GM18858 (cell line): ENCODE measurements at regions not wholly inside any gene's neighbourhood (a gene's known extent, or its start where the extent isn't known, plus 50 kb on each side); places are given as distances from the start of the nearest gene placed in this dataset.
"Not testable (repeated sequence)": the region's sequence is repeated elsewhere in the genome, so short reads cannot be mapped to it uniquely, and the experiment has no call there.

ENCODE experiments used
- ATAC-seq: cut with Tn5 transposase; IDR thresholded peaks from one replicate; pipeline ENCODE4 v1.9.1; 2021; ENCODE audit not compliant: unreplicated experiment

DNA sequence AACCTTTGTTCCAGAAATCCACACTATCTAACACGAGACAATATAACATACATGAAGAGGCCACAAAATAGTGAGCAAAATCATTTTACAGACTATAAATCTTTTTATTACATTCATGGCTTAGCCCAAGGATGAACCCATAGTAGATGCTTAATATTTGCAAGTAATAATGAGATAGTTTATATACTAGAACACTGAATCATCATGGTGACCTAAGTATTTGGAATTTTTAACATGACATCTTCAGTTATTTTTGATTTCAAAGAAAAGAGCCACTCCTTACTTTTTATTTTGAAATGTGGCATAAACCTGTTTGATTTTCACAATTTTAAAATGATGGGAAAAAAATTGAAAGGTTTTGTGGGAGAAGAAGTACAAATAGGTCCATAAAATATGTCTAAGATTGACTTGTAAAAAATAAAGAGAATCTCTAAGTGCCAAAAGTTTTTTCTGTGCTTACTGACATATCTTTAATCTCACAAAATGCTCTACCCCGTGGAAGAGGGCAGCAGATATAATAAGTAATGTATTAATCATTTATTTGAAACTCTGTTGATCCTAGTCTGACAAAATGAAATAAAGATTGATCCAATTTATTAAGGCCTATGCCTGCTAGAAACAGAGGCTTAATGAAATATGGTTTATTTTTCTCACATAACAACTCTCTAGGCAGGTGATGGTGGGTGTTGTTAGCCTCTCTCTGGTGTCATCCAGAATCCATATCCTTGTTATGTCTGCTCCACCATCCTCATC, 224.5 kb upstream of the CENPE start:
- ATAC-seq = no peak

DNA sequence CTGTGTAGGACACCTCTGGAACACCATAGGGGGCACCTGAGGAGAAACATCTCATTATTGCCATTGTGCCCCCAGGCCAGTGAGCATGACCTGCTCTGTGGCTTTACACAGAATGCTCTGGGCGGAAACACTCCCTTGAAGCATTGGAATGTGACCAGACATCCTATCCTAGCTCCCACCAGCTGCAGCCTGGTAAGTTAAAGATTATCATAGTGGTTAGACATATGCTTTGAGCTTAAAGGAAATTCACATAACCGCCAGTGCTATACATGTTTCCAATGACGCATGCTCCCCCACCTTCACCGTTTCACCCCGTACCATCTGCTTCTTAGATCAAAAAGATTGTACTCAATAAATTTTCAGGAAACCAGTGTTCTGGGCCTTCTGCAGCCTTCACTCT, 217.7 kb upstream of the CENPE start:
- ATAC-seq = no peak

DNA sequence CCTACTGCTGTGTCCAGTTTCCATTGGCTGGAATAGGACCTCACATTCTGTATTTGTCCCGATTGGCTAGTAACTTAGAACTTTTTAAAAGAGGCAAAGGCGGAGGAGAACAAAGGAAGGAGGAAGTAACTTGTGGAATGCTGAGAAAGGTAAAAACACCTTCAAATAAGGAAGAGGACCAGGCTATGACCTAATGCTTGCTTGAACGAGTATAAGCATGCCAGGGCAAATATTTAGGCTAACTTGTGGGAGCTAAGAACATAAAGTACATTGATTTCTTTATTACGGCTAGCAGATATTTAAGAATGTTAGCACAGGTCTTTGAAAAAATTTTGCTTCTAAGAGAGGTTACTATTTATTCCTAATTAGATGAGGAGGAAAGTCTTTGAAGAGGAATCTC, 214.5 kb upstream of the CENPE start:
- not testable (repeated sequence) for ATAC-seq

DNA sequence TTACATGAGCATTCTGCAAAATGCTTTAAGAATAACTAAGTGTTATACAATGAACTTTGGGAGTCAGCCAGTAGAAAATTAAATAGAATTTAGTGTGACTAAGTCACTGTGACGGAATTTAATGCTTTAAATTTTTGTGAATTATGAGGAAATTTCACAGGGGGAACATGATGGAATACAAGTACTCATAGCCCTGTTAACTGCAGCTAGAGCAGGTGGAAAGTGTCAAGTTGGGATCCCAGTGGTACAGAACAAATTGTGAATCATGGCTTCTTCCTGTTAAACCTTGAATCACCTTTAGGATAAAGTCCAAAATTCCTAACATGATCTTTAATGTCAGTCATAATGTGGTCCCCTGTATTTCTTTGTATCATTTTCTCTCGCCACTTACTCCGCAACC, 212.2 kb upstream of the CENPE start:
- ATAC-seq = no peak

DNA sequence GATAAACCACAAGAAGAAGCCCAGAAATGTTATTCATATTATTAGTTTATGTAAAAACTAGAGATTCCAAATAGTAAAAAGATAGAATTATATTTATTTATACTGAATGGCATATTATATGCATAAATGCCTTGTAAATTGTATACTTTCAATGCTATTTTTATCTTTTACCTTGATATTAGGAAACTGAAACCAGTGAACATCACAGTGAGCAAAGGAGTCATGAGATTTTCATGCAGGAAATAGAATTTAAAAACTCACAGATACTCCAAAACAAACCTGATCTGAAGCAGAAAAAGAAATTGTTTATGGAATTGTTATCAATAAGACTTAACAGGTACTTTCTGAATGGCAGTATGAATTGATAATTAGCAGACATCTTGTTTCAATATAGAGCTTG, 207.3 kb upstream of the CENPE start:
- no peak for ATAC-seq

DNA sequence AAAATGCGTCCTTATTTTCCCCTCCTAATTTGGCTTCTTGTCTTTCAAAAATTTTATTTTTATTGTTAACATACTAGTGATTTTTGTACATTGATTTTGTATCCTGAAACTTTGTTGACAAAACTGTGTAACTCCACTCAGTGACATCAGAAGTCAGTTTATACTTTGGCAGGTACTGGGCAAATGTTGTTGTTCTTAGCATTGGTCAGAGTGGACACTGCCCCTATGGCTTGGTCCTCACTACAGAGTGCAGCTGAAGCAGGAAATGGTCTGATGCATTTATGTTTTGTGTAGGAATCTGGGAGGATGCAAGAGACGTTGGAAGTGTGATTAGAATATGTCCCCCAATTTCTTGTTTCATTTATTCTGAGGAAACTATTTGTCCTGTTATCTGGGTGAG, 205.5 kb upstream of the CENPE start:
- no peak for ATAC-seq

DNA sequence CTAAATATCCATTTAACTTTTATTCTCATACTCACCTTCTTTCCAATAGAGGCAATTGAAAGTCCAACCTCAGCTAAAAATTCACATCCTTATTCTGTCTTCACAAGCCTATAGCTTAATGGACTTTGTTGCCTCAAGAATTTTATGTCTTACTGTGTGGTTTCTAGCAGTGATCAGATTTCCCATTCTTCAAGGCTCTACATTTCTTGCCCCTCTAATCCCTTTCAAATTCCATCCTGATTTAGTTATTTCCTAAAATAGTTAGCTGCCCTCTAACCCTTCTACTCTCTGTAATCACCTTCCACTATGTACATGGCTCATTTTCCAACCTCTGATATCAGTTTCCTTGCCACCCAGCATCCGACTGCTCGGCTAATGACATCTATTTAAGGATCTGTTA, 204.1 kb upstream of the CENPE start:
- ATAC-seq = no peak

DNA sequence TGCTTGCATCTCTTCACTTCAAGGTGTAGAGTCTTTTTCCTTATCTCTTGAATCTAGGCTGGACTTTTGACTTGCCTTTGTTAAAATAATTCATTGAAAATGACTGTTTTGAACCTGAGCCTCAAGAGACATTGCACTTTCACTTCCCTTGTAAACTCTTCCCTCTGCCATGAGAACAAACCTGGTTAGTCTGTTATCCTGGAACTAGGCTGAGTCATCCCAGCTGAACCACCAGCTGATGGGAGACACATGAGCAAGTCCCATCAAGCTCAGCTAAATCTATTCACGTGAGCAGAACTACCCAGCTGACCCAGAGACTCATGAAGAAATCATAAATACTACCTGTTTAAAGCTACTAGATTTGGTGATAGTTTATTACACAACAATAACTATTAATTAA, 202.3 kb upstream of the CENPE start:
- ATAC-seq = peak; percentile 85

DNA sequence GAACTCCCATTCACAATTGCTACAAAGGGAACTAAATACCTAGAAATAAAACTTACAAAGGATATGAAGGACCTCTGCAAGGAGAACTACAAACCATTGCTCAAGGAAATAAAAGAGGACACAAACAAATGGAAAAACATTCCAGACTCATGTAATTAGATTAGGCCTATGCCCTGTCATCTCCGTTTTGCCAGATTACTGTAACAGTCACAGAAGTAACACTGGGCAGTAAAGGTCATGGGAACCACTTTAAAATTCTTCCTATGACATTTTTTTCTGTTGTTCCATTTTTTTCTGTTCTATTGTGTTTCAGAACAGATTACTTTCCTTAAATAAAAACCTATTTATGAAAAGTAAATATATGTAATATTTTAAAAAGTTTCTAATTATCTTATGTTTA, 199.4 kb upstream of the CENPE start:
- ATAC-seq = no peak

DNA sequence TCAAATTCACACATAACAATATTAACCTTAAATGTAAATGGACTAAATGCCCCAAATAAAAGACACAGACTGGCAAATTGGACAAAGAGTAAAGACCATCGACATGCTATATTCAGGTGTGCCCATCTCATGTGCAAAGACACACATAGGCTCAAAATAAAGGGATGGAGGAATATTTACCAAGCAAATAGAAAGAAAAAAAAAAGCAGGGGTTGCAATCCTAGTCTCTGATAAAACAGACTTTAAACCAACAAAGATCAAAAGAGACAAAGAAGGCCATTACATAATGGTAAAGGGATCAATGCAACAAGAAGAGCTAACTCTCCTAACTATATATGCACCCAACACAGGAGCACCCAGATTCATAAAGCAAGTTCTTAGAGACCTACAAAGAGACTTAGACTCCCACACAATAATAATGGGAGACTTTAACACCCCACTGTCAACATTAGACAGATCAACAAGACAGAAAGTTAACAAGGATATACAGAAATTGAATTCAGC, 189.4 kb upstream of the CENPE start:
- ATAC-seq = not testable (repeated sequence)

DNA sequence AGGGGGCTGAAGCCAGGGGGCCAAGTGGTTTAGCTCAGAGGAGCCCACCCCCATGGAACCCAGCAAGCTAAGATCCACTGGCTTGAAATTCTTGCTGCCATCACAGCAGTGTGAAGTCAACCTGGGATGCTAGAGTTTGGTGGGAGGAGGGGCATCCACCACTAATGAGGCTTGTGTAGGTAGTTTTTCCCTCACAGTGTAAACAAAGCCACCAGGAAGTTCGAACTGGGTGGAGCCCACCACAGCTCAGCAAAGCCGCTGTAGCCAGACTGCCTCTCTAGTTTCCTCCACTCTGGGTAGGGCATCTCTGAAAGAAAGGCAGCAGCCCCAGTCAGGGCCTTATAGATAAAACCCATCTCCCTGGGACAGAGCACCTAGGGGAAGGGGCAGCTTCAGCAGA, 187.4 kb upstream of the CENPE start:
- ATAC-seq = not testable (repeated sequence)

DNA sequence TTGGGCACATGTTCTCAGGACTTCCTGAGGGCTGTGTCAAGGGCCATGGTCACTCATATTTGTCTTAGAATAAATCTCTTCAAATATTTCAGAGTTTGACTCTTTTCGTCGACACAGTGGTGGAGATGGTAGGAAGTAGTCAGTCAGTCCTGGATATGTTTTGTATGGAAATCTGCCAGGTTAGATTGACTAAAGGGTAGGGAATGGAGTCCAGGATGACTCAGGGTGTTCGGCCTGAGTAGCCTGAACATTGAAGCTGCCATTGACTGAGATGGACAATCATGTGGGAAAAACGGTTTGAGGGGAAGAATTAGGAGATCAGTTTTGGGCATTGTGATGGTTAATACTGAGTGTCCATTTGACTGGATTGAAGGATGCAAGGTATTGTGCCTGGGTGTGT, 177.1 kb upstream of the CENPE start:
- no peak for ATAC-seq

DNA sequence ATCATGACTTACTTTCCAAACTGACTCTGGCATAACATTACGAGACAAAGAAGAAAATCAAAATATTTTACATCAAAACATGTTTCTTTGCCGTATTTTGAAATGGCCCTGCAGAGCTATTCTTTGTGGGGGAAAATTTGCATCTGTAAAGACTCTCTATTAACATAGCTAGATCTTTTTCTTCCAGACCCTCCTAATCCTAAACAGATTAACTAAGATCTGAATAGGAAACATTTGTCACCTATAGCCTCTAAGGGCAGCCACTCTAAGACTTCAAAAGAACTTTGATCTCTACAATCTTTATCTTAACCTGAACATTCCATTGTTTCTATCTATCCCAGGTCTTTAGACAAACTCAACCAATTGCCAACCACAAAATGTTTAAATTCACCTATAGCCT, 176.6 kb upstream of the CENPE start:
- no peak for ATAC-seq

DNA sequence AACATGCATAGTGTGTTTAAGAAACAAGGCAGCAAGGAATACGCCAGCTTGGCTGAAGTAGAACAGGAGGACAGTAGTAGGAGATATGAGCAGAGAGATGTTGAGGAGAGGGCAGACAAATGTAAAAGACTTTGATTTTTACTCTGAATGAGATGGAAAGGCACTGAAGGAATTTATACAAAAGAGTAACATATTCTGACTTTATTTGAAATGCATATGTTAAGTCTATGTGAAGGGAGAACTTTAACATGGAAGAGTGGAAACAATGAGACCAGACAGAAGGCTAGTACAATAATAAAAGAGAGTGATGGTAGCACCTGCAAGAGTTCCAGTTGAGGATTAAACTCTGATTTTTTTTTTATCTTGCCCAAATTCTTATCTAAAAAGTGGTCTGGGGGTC, 176.2 kb upstream of the CENPE start:
- no peak for ATAC-seq

DNA sequence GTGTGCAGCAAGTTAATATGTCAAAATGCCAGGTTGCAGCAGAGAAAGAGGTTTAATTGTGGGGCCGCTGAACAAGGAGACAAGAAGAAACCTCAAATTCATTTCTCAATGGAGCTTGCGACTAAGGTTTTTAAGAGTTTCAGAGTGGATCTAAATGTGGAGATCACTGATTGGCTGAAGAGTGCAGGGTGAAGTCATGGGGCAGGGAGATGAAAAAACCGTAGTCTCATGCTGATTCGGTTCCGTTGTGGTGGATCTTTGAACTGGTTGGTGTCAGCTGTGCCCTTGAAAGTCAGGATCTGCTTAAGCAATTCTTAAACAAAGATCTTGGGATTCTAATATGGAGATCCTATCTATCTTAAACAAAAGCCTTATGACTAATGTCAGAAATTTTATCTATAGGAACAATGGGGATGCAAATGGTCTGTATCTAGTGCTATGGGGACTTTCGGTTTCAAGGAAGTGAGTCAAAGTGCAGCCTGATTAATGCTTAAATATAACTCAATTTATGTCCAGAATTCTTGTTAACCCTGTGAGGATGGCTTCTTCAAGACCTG, 173.9 kb upstream of the CENPE start:
- no peak for ATAC-seq

DNA sequence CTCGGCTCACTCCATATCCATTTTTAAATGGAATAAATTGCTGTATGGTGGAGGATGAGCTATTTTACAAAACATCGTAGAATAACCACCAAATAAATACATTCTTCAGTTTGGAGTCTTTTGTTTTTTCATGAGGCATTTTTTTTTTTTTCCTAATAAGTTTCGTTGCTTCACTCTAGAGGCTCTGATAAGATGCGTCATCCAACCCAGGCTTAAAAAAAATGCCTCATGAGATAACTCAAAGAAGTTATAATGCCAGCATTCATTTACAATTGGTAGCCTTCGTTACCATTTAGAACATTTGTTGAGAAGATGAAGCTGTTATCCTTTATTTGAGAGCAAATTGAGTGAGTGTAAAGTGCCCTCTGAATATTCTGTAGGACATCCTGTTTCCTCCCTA, 172.2 kb upstream of the CENPE start:
- no peak for ATAC-seq

DNA sequence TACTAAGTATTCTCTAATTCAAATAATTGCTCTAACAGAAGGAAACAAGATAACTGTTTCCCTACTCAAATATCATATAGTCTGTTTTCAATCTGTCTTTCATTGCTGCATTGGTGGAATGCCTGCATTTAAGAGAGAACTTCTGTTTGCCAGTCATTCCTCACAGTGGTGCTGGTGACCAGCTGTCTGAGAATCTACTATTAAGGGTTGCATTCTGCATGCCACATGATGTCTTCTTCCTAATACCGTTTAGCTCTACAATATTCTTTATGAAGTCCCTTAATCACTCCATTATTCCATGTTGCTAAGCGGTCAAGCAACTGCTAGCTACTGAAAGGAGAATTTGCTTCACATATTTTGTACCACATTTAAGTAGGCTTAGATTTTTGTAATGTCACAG, 167.1 kb upstream of the CENPE start:
- ATAC-seq = no peak

DNA sequence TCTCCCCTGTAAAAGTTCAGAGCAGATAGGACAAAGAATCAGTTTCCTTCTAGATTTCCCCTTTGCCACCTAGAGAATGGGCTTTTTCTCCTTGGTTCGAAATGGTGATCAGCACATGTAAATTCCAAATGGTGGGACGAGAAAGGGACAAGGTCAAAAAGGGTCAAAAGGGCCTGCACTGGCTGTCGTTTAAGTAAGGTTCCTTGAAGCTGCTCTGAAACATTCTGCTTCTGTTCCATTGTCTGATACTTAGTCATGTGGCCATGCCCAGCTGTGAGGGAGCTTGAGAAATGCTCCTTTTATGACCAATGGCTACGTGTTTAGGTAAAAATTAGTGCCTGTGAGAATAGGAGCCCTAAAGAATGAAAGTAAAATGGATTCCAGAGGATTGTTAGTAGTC, 165.9 kb upstream of the CENPE start:
- ATAC-seq = no peak

DNA sequence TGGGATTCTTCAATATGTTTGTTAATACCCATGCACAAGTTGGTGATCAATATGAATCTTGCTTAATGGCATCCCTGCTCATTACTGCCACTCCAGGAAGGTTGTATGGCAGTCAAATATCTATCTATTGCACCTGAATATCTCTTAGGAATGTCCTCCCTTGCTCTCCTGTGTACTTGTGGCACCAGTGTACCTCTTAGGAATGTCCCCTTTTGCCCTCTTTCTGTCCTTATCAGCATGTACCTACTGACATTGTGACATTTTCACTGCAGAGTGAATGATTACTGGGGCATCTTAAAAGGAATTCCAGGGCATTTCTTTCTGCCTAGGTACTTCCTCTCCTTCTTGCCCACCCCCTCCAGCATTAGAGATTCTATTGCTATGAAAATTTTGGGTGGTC, 163.8 kb upstream of the CENPE start:
- no peak for ATAC-seq

DNA sequence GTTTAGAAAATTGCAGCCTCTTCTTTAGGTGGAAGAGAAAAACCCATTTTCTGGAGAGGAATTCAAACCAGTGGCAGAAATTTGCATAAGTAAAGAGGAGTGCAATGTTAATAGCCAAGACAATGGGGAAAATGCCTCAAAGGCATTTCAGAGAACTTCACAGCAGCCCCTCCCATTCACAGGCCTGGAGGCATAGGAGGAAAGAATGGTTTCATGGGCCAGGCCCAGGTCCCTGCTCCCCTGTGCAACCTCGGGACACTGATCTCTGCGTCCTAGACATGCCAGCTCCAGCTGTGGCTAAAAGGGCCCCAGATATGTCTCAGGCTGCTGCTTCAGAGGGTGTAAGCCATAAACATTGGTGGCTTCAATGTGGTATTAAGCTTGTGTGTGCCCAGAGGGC, 161.8 kb upstream of the CENPE start:
- ATAC-seq = no peak

DNA sequence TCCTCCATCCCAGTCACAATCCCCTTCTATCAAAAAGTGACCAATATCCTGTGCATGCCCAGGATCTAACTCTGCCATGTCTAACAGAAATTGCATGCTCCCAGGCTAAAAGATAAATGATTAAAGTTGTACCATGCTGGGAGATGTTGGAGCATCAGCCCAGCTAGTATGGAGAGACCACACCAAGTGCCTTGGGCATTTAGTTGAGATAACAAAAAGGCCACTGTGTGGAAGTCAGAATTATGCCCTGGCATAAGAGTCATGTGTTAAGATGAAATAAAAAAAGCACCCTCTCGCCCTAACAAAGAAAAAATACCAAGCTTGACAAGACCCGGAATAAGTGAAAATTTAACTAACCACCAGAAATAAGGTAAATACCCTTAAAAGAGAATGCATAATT, 155.9 kb upstream of the CENPE start:
- no peak for ATAC-seq

DNA sequence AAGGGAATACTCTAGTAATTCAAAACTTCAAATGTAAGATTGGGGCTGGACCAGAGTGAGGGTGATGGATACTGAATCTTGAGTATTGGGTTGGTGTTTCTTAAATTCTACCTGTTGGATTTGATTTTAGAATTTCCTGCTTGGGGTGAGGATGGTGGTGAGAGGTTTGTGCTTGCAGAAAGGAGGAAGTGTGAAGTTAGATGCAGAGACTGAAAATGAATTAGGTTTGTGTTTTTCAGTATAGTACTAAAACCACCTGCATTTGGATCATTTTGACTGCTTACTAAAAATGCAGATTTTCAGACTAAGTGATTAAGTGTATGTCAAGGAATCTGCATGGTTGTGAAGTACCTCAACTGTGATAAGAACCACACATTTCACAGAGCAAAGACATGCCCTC, 131.5 kb upstream of the CENPE start:
- ATAC-seq = no peak

DNA sequence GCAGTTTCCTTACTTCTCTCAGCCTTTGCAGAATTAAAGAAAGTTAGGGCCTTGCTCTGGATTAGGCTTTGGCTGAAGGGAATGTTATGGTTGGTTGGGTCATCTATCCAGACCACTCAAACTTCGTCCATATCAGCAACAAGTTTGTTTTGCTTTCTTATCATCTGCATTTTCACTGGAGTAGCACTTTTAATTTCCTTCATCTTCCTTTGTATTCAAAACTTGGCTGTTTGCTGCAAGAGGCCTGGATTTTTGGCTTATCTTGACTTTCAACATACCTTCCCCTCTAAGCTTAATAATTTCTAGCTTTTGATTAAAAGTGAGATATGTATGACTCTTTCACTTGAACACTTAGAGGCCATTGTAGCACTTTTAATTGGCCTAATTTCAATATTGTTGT, 126.7 kb upstream of the CENPE start:
- ATAC-seq = no peak
